ENCODE measurements at regions not wholly inside any gene's neighbourhood (a gene's known extent, or its start where the extent isn't known, plus 50 kb on each side); places are given as distances from the start of the nearest gene placed in this dataset.

DNA sequence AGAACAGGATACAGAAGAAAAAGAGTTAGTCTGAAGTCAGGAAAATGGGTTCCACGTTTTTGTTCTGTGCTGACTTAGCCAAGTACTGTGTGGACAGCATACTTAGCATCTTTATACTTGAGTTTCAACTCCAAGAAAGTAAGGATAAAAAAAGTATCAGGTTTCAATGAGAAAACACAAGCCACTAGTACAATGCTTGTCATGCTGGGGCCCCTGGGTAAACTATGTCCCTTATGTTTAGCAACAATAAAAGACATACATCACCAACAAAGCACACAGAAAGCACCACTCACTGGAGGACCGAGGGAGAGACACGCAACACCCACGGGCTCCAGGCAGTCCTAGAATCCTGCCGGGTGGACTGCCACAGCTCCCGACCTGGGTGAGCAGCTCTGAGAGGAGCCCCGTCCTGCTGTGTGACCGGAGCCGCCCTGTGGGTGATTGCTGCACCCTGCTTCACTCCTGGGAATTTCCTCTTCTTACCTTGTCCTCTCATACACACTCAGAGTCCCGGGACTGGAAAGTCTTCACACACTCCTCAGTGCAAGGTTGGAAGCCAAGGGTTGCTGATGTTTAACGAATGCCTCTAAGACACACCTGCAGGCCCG is 890.5 kb downstream of the BRD1 start:
- H3K4me1 ChIP-seq (ENCODE audit: control insufficient read depth in 1 of 2, insufficient read depth in 2 of 2, low read length in 2 of 2), result no peaks in the 10 kb centered on the region
- H3K27me3 ChIP-seq (ENCODE audit: low read depth, low read length), result no peaks in the 10 kb centered on the region
- H3K36me3 ChIP-seq (ENCODE audit: control insufficient read depth in 1 of 2, insufficient read depth in 2 of 2, low read length in 2 of 2), result no peaks in the 10 kb centered on the region
- no peak overlapping the region for H3K4me3 ChIP-seq (ENCODE audit: low read depth in 1 of 2, low read length in 2 of 2)
- H3K27ac ChIP-seq (ENCODE audit: low read length), result no peak overlapping the region
- H3K9me3 ChIP-seq (ENCODE audit: control insufficient read depth in 1 of 2, low read length in 2 of 2), result peaks cover 8% of the 10 kb centered on the region in 2 donors

DNA sequence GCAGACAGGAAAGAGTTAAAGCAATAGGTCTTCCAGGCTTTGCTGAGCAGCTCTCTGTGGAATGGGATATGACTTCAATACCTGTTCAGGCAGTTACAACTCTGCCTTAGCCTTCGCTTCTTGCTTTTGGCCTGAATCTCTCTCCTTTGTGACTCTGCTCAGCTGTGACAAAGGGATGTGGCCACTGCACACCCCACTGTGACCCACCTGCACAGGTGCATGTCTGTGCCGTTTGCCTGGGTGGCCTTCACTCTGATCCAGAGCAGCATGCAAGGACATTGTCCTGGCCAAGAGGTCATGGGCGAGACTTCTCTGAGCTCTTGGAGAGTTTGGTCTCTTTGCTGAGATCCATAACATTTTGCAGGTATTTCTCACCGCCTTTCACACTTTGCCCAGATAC is 891.3 kb downstream of the BRD1 start:
- H3K27me3 ChIP-seq (ENCODE audit: low read depth, low read length), result no peaks in the 10 kb centered on the region
- no peak overlapping the region for H3K27ac ChIP-seq (ENCODE audit: low read length)
- no peaks in the 10 kb centered on the region for H3K36me3 ChIP-seq (ENCODE audit: control insufficient read depth in 1 of 2, insufficient read depth in 2 of 2, low read length in 2 of 2)
- no peaks in the 10 kb centered on the region for H3K4me1 ChIP-seq (ENCODE audit: control insufficient read depth in 1 of 2, insufficient read depth in 2 of 2, low read length in 2 of 2)
- no peak overlapping the region for H3K4me3 ChIP-seq (ENCODE audit: low read depth in 1 of 2, low read length in 2 of 2)
- peaks cover 8% of the 10 kb centered on the region in 2 donors for H3K9me3 ChIP-seq (ENCODE audit: control insufficient read depth in 1 of 2, low read length in 2 of 2)

DNA sequence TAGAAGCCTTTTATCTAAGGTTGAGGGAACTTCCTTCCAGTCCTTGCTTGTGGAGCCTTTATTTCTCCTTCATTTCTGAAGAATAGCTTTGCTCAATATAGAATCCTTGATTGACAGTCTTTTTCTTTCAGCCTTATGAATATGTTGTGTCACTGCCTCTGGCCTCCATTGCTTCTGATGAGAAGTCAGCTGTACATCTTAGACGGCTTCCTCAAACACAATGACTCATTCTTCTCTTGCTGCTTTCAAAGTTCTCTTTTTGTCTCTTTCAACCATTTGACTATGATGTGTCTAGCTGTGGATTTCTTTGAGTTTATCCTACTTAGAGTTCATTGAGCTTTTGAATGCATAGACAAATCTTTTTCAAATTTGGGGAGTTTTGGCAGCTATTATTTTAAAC is 893.2 kb downstream of the BRD1 start:
- Histone ChIP-seq H3K36me3 (ENCODE audit: control insufficient read depth in 1 of 2, insufficient read depth in 2 of 2, low read length in 2 of 2) (no peaks in the 10 kb centered on the region), H3K4me1 (ENCODE audit: control insufficient read depth in 1 of 2, insufficient read depth in 2 of 2, low read length in 2 of 2) (no peaks in the 10 kb centered on the region), H3K27me3 (ENCODE audit: low read depth, low read length) (no peaks in the 10 kb centered on the region), H3K27ac (ENCODE audit: low read length) (no peak overlapping the region), H3K9me3 (ENCODE audit: control insufficient read depth in 1 of 2, low read length in 2 of 2) (peaks cover 8% of the 10 kb centered on the region in 2 donors), H3K4me3 (ENCODE audit: low read depth in 1 of 2, low read length in 2 of 2) (no peak overlapping the region)

DNA sequence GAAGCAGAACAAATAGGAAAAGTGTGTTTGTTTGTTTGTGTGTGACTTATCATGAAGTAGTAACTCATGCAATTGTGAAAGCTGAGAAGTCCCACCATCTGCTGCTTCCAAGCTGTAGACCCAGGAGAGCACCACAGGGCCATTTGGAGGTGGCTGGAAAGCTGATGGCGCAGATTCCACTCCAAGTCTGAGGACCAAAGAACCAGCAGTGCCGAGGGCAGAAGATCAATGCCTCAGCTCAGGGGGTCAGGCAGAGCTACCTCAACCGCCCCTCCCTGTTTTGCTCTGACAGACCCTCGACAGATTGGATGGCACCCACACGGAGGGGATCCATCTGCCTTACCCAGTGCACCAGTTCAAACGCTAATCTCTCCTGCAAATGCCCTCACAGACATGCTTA is 896.2 kb downstream of the BRD1 start:
- Histone ChIP-seq H3K27ac (ENCODE audit: low read length) (no peak overlapping the region), H3K9me3 (ENCODE audit: control insufficient read depth in 1 of 2, low read length in 2 of 2) (peaks cover 4 to 6% of the 10 kb centered on the region in 2 donors), H3K36me3 (ENCODE audit: control insufficient read depth in 1 of 2, insufficient read depth in 2 of 2, low read length in 2 of 2) (no peaks in the 10 kb centered on the region), H3K27me3 (ENCODE audit: low read depth, low read length) (no peaks in the 10 kb centered on the region), H3K4me1 (ENCODE audit: control insufficient read depth in 1 of 2, insufficient read depth in 2 of 2, low read length in 2 of 2) (no peaks in the 10 kb centered on the region), H3K4me3 (ENCODE audit: low read depth in 1 of 2, low read length in 2 of 2) (no peak overlapping the region)

DNA sequence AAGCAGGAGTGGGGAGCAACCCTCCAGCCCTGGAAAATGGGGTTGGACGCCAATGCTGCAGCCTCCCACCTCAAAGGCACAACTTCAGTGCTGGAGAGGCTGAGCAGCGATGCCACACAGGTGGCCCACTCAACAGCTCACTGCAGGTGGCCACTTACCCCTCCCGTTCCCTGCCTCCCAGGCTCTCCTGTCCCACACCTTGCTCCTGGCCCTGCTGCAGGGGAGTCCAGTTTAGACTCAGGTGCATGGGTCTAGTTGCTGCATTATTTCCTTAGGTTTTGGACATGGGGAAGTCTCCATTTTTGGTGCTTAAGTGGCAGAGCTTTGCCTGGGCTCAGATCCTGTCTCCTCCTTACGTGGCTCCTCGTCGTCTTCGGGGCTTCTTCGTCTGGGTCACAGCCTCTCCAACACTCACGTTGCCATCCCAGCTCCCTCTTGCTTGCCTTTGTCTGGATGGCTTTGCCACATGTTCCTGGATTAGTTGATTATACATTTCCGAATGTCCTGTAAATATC is 898.3 kb downstream of the BRD1 start:
- Histone ChIP-seq H3K4me1 (ENCODE audit: control insufficient read depth in 1 of 2, insufficient read depth in 2 of 2, low read length in 2 of 2) (no peaks in the 10 kb centered on the region), H3K9me3 (ENCODE audit: control insufficient read depth in 1 of 2, low read length in 2 of 2) (no peaks in the 10 kb centered on the region), H3K36me3 (ENCODE audit: control insufficient read depth in 1 of 2, insufficient read depth in 2 of 2, low read length in 2 of 2) (no peaks in the 10 kb centered on the region), H3K27ac (ENCODE audit: low read length) (no peak overlapping the region), H3K4me3 (ENCODE audit: low read depth in 1 of 2, low read length in 2 of 2) (no peak overlapping the region), H3K27me3 (ENCODE audit: low read depth, low read length) (no peaks in the 10 kb centered on the region)

DNA sequence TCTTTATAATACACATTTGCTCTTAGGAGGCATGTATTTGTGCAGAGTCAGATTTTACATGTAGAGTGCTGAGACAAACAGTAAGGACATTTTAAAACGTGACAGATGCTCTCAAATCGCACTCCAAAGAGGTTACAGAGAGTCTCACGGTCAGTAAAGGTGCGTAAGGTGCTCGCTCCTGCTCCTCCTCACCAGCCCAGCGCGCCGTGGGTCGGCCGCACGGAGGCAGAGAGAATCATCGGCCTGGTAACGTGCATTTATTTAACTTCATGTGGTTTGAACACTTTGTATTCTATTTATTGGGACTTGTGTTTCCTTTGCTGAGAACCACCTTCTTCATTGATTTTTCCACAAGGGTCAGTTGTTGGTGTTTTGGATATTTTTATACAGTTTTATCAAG is 900.1 kb downstream of the BRD1 start:
- H3K4me3 ChIP-seq (ENCODE audit: low read depth in 1 of 2, low read length in 2 of 2), result no peak overlapping the region
- H3K27me3 ChIP-seq (ENCODE audit: low read depth, low read length), result no peaks in the 10 kb centered on the region
- H3K9me3 ChIP-seq (ENCODE audit: control insufficient read depth in 1 of 2, low read length in 2 of 2), result no peaks in the 10 kb centered on the region
- no peak overlapping the region for H3K27ac ChIP-seq (ENCODE audit: low read length)
- no peaks in the 10 kb centered on the region for H3K36me3 ChIP-seq (ENCODE audit: control insufficient read depth in 1 of 2, insufficient read depth in 2 of 2, low read length in 2 of 2)
- H3K4me1 ChIP-seq (ENCODE audit: control insufficient read depth in 1 of 2, insufficient read depth in 2 of 2, low read length in 2 of 2), result no peaks in the 10 kb centered on the region

DNA sequence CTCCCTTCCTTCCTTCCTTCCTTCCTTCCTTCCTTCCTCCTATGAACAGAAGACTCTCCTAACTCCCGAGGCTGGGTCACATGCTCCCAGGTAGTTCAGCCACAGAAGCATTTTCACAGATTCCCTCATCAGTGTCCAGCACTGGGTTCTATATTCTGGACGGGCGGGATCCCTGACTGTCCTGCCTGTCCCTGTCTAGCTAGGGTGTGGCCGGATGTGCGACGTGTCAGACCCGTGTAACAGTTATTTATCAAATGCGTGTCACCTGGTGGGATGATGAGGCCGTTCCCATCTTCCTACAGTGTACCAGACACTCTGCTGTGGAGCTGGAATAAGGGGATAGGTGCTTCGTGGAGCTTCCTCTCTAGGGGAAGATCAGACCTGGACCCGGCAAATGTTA is 901.0 kb downstream of the BRD1 start:
- no peaks in the 10 kb centered on the region for H3K27me3 ChIP-seq (ENCODE audit: low read depth, low read length)
- H3K4me1 ChIP-seq (ENCODE audit: control insufficient read depth in 1 of 2, insufficient read depth in 2 of 2, low read length in 2 of 2), result no peaks in the 10 kb centered on the region
- H3K27ac ChIP-seq (ENCODE audit: low read length), result no peak overlapping the region
- no peaks in the 10 kb centered on the region for H3K9me3 ChIP-seq (ENCODE audit: control insufficient read depth in 1 of 2, low read length in 2 of 2)
- no peak overlapping the region for H3K4me3 ChIP-seq (ENCODE audit: low read depth in 1 of 2, low read length in 2 of 2)
- no peaks in the 10 kb centered on the region for H3K36me3 ChIP-seq (ENCODE audit: control insufficient read depth in 1 of 2, insufficient read depth in 2 of 2, low read length in 2 of 2)

DNA sequence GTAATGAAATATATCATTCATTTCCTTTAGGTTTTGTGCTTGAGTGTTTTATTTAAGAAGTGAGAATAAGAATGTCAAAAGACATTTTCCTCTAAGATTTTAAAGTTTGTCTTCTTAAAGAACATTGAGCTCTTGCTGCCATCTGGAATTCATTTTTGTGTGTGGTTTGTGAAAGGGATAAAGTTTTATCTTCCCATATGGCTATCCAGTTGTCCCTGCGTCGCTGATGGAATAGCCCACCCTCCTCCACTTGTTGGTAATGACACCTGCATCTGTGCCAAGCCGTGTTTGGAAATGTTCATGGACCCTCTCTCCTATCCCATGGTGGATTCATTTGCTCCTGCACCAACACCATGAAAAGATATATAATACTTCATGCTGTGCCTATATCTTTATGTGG is 901.5 kb downstream of the BRD1 start:
- no peak overlapping the region for H3K4me3 ChIP-seq (ENCODE audit: low read depth in 1 of 2, low read length in 2 of 2)
- no peaks in the 10 kb centered on the region for H3K9me3 ChIP-seq (ENCODE audit: control insufficient read depth in 1 of 2, low read length in 2 of 2)
- no peaks in the 10 kb centered on the region for H3K4me1 ChIP-seq (ENCODE audit: control insufficient read depth in 1 of 2, insufficient read depth in 2 of 2, low read length in 2 of 2)
- no peaks in the 10 kb centered on the region for H3K36me3 ChIP-seq (ENCODE audit: control insufficient read depth in 1 of 2, insufficient read depth in 2 of 2, low read length in 2 of 2)
- no peaks in the 10 kb centered on the region for H3K27me3 ChIP-seq (ENCODE audit: low read depth, low read length)
- no peak overlapping the region for H3K27ac ChIP-seq (ENCODE audit: low read length)

DNA sequence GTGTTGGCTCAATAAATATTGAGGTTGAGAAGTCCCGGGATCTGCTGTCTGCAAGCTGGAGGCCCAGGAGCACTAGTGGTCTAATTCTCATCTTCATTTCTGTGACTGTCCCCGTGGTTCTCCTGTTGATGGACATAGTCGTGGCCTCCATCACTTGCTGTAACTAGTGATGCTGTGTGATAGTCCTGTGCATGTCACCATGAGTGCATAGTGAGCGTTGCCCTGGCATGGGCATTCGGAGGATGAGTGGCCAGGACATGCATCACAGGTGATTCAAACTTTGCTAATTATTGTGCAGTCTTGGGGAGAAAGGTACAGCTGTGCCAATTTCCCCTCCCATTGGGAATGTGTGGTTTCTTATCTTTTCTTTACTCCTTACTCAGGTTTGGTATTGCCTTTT is 902.2 kb downstream of the BRD1 start:
- Histone ChIP-seq H3K27me3 (ENCODE audit: low read depth, low read length) (no peaks in the 10 kb centered on the region), H3K9me3 (ENCODE audit: control insufficient read depth in 1 of 2, low read length in 2 of 2) (no peaks in the 10 kb centered on the region), H3K27ac (ENCODE audit: low read length) (no peak overlapping the region), H3K4me1 (ENCODE audit: control insufficient read depth in 1 of 2, insufficient read depth in 2 of 2, low read length in 2 of 2) (no peaks in the 10 kb centered on the region), H3K4me3 (ENCODE audit: low read depth in 1 of 2, low read length in 2 of 2) (no peak overlapping the region), H3K36me3 (ENCODE audit: control insufficient read depth in 1 of 2, insufficient read depth in 2 of 2, low read length in 2 of 2) (no peaks in the 10 kb centered on the region)

DNA sequence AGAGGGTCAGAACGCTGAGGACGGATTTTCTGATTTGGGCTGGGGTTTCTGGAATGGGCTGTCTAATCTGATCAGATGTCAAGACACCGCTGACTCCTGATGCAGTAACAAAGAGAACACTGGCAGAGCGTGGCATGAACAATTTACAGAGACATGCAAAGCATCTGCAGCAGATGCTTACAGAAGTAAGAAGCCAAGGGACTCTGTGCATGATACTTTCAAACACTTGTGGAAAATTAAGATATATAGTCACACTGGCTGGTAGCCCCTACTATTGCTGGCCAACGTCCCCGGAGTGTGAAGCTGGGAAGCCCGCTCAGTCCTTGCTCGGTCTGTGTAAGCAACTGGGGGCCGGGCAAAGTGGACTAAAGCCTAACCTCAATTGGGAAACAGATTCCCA is 903.7 kb downstream of the BRD1 start:
- no peaks in the 10 kb centered on the region for H3K9me3 ChIP-seq (ENCODE audit: control insufficient read depth in 1 of 2, low read length in 2 of 2)
- no peak overlapping the region for H3K27ac ChIP-seq (ENCODE audit: low read length)
- no peak overlapping the region for H3K4me3 ChIP-seq (ENCODE audit: low read depth in 1 of 2, low read length in 2 of 2)
- no peaks in the 10 kb centered on the region for H3K4me1 ChIP-seq (ENCODE audit: control insufficient read depth in 1 of 2, insufficient read depth in 2 of 2, low read length in 2 of 2)
- H3K36me3 ChIP-seq (ENCODE audit: control insufficient read depth in 1 of 2, insufficient read depth in 2 of 2, low read length in 2 of 2), result no peaks in the 10 kb centered on the region
- H3K27me3 ChIP-seq (ENCODE audit: low read depth, low read length), result no peaks in the 10 kb centered on the region

DNA sequence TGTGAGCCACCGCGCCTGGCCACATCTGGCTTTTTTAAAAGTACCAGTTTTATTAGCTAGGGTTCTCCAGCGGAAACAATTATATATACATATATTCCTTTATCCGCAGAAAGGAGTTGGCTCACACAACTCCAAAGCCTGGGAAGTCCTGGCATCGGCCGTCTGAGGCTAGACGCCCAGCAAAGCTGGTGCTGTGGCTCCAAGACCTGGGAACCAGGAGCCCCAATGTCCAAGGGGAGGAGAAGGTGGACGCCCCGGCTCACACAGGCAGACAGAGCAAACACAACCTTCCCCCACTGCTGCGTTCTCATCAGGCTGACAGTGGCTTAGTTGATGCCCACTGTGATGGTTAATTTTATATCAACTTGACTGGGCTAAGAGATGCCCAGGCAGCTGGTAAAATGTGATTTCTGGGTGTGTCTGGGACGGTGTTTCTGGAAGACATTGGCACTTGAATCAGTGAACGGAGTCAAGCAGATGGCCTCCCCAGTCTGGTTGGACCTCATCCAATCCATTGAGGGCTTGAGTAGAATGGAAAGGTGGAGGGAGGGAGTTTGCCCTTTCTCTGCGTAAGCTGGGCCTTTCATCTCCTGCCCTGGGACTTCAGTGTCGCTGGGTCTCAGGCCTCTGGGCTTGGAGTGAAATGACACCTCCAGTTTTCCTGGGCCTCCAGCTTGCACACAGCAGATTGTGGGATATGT is 904.4 kb downstream of the BRD1 start:
- H3K27ac ChIP-seq (ENCODE audit: low read length), result no peak overlapping the region
- H3K4me1 ChIP-seq (ENCODE audit: control insufficient read depth in 1 of 2, insufficient read depth in 2 of 2, low read length in 2 of 2), result no peaks in the 10 kb centered on the region
- H3K9me3 ChIP-seq (ENCODE audit: control insufficient read depth in 1 of 2, low read length in 2 of 2), result no peaks in the 10 kb centered on the region
- H3K36me3 ChIP-seq (ENCODE audit: control insufficient read depth in 1 of 2, insufficient read depth in 2 of 2, low read length in 2 of 2), result no peaks in the 10 kb centered on the region
- no peaks in the 10 kb centered on the region for H3K27me3 ChIP-seq (ENCODE audit: low read depth, low read length)
- H3K4me3 ChIP-seq (ENCODE audit: low read depth in 1 of 2, low read length in 2 of 2), result no peak overlapping the region

Data from muscle layer of duodenum (tissue), 2 donors.